Endothelial cell of umbilical vein (primary cell): ENCODE measurements at regions not wholly inside any gene's neighbourhood (a gene's known extent, or its start where the extent isn't known, plus 50 kb on each side); places are given as distances from the start of the nearest gene placed in this dataset.

ENCODE experiments used
- BruUV-seq: library from RNA; stranded (reverse); fragments of 400-500 nt; replicated peaks from 2 replicates; lab custom pipeline; 2021; lab: Mats Ljungman, UMichigan
- CTCF ChIA-PET: fragments of 300-600, 350-600 bp; sonication (Branson Sonifier 250); formaldehyde crosslinking; loops from one replicate; lab custom pipeline; 2021; ENCODE audit warnings: antibody characterized with exemption, inconsistent platforms; lab: Charles Lee
- POLR2A ChIA-PET: fragments of 300-600, 350-600 bp; sonication (Branson Sonifier 250); formaldehyde crosslinking; loops from one replicate; lab custom pipeline; 2021; ENCODE audit warnings: antibody characterized with exemption, inconsistent platforms; lab: Charles Lee
- DNase-seq: peaks from one replicate; pipeline ENCODE4 v3.0.0-alpha.2; 2011; ENCODE audit warnings: low read depth, low spot score
- FAIRE-seq: peaks from 2 replicates; lab custom pipeline; 2011; peaks lifted over from hg19 to GRCh38; lab: Jason Lieb, UNC
- H2AFZ ChIP-seq: 2 replicates; pipeline ENCODE4 v1.6.0; 2012; ENCODE audit warnings: low read depth, low read length, control low read depth, inconsistent platforms
- H3K27ac ChIP-seq: 2 replicates; pipeline ENCODE4 v1.5.1; 2011; ENCODE audit warnings: low read depth, mild to moderate bottlenecking, control low read depth, low read length, moderate library complexity; ENCODE audit not compliant: insufficient read depth
- H3K27me3 ChIP-seq, 2 experiments: 2 replicates each; pipeline versions ENCODE4 v1.6.0 to v1.6.1; 2011; ENCODE audit warnings: low read length in 2 of 2, mixed read lengths in 1 of 2; ENCODE audit not compliant: control insufficient read depth in 2 of 2, insufficient read depth in 2 of 2
- H3K36me3 ChIP-seq, 2 experiments: 2 replicates in 1 of 2; 3 replicates in 1 of 2; pipeline ENCODE4 v1.5.1; 2011; ENCODE audit warnings: low read length in 2 of 2, mild to moderate bottlenecking in 1 of 2, moderate library complexity in 1 of 2; ENCODE audit not compliant: control insufficient read depth in 2 of 2, insufficient read depth in 2 of 2; ENCODE audit errors: extremely low read depth in 1 of 2
- H3K4me1 ChIP-seq: 3 replicates; pipeline ENCODE4 v1.5.1; 2011; ENCODE audit warnings: mild to moderate bottlenecking, low read length; ENCODE audit not compliant: control insufficient read depth, insufficient read depth; ENCODE audit errors: extremely low read depth
- H3K4me2 ChIP-seq: 2 replicates; pipeline ENCODE4 v1.6.1; 2011; ENCODE audit warnings: low read length, control low read depth, mixed read lengths; ENCODE audit not compliant: insufficient read depth
- H3K4me3 ChIP-seq, 3 experiments: fragments of 200-600 bp in 1 of 3; sonication (generic), shearing (Covaris generic) in 1 of 3; replicated peaks in 1 of 3; 2 replicates each; pipeline ENCODE4 v1.5.1; 2011 to 2016; ENCODE audit warnings: control low read depth in 3 of 3, low read length in 3 of 3, mild to moderate bottlenecking in 2 of 3, inconsistent platforms in 1 of 3, low read depth in 1 of 3, moderate library complexity in 1 of 3; ENCODE audit not compliant: insufficient read depth in 1 of 3
- H3K79me2 ChIP-seq: 2 replicates; pipeline ENCODE4 v1.6.0; 2012; ENCODE audit warnings: low read length, inconsistent platforms; ENCODE audit not compliant: control insufficient read depth, insufficient read depth
- H3K9ac ChIP-seq: replicated peaks from 2 replicates; pipeline ENCODE3; 2011; ENCODE audit warnings: low read length, control low read depth; ENCODE audit not compliant: insufficient read depth; ENCODE audit errors: extremely low read depth
- H3K9me1 ChIP-seq: replicated peaks from 3 replicates; pipeline ENCODE4 v1.6.0; 2011; ENCODE audit warnings: mild to moderate bottlenecking, low read length; ENCODE audit not compliant: control insufficient read depth, insufficient read depth; ENCODE audit errors: extremely low read depth
- H3K9me3 ChIP-seq: replicated peaks from 2 replicates; pipeline ENCODE4 v1.5.1; 2012; ENCODE audit warnings: low read length, inconsistent platforms; ENCODE audit not compliant: control insufficient read depth, insufficient read depth
- H4K20me1 ChIP-seq: replicated peaks from 2 replicates; pipeline ENCODE3; 2011; ENCODE audit warnings: mild to moderate bottlenecking, low read length; ENCODE audit not compliant: control insufficient read depth, insufficient read depth; ENCODE audit errors: extremely low read depth
- CTCF ChIP-seq, 2 donors: IDR thresholded peaks; 1 replicate in 1 of 2; 2 replicates in 1 of 2; pipeline ENCODE4 v1.5.1; 2011; ENCODE audit warnings: low read length in 2 of 2, mild to moderate bottlenecking in 2 of 2, moderate library complexity in 2 of 2, control low read depth in 1 of 2, inconsistent platforms in 1 of 2, low read depth in 1 of 2; ENCODE audit not compliant: insufficient read depth in 1 of 2; ENCODE audit errors: extremely low read depth in 1 of 2
- EZH2 ChIP-seq: IDR thresholded peaks from 2 replicates; pipeline ENCODE4 v1.6.1; 2012; ENCODE audit warnings: borderline replicate concordance, low read depth, mild to moderate bottlenecking, moderate library complexity, low read length, inconsistent platforms; ENCODE audit not compliant: severe bottlenecking
- FOS ChIP-seq: IDR thresholded peaks from 2 replicates; pipeline ENCODE4 v1.6.1; 2011; ENCODE audit warnings: mild to moderate bottlenecking, low read length, moderate library complexity, borderline replicate concordance; ENCODE audit not compliant: insufficient read depth
- GATA2 ChIP-seq: IDR thresholded peaks from 2 replicates; pipeline ENCODE4 v1.7.0; 2011; ENCODE audit warnings: low read depth, mild to moderate bottlenecking, moderate library complexity, mixed read lengths, low read length; ENCODE audit not compliant: insufficient read length, insufficient read depth
- JUN ChIP-seq: IDR thresholded peaks from 2 replicates; pipeline ENCODE4 v1.6.1; 2011; ENCODE audit warnings: borderline replicate concordance, low read depth; ENCODE audit not compliant: insufficient read length, insufficient read depth
- MAX ChIP-seq: IDR thresholded peaks from 2 replicates; pipeline ENCODE4 v1.6.1; 2011; ENCODE audit not compliant: insufficient read depth, insufficient read length
- MYC ChIP-seq: IDR thresholded peaks from one replicate; pipeline ENCODE4 v1.6.1; 2011; ENCODE audit warnings: mild to moderate bottlenecking, low read depth, low read length
- POLR2A ChIP-seq: IDR thresholded peaks from 2 replicates; pipeline ENCODE4 v1.6.1; 2012; ENCODE audit warnings: low read depth, mild to moderate bottlenecking, control low read depth, low read length
- POLR2AphosphoS5 ChIP-seq: IDR thresholded peaks from 2 replicates; pipeline ENCODE4 v1.6.1; 2012; ENCODE audit warnings: low read depth, mild to moderate bottlenecking, control low read depth, low read length, moderate library complexity; ENCODE audit not compliant: insufficient read depth
- dilution Hi-C: fragments of 300-500 bp; cut with MboI; formaldehyde crosslinking; loops from one replicate; pipeline ENCODE4 v1.15.0; 2019; ENCODE audit warnings: low sequenced_read_pairs; ENCODE audit not compliant: extremely low pct_ligation_motif_present
- intact Hi-C: fragments of 100-400 bp; cut with micrococcal nuclease; formaldehyde crosslinking; loops from one replicate; pipeline ENCODE4 v1.10.0; 2022

GRCh38 chr7:120028636-120029035 lies 244.3 kb upstream of the KCND2 start:
- H3K79me2 ChIP-seq, result no peaks in the 10 kb centered on the region
- H3K27me3 ChIP-seq, result no peaks in the 10 kb centered on the region
- intact Hi-C loops, result no loop called here
- H2AFZ ChIP-seq, result no peak overlapping the region
- H3K4me3 ChIP-seq, result no peak overlapping the region
- H3K9me1 ChIP-seq, result no peaks in the 10 kb centered on the region
- H3K4me2 ChIP-seq, result no peak overlapping the region
- no peak for FAIRE-seq
- no peak overlapping the region for H3K27ac ChIP-seq
- POLR2A ChIA-PET, result no interaction called here
- dilution Hi-C loops, result no loop called here
- H4K20me1 ChIP-seq, result no peaks in the 10 kb centered on the region
- H3K4me1 ChIP-seq, result no peaks in the 10 kb centered on the region
- DNase-seq, result no peak
- H3K36me3 ChIP-seq, result no peaks in the 10 kb centered on the region
- no peak overlapping the region for H3K9ac ChIP-seq
- no TSS peak for BruUV-seq
- TF ChIP-seq JUN (no peak), POLR2AphosphoS5 (no peak), MYC (no peak), MAX (no peak), CTCF (IDR thresholded peaks at IDR 0.05; ENCODE audit: extremely low read depth in 1 of 2, insufficient read depth in 1 of 2, low read depth in 1 of 2, low read length in 2 of 2) (no peak), EZH2 (no peak), FOS (no peak), POLR2A (no peak), GATA2 (no peak)
- no peaks in the 10 kb centered on the region for H3K9me3 ChIP-seq
- CTCF ChIA-PET, result no interaction called here
